ENCODE measurements at regions not wholly inside any gene's neighbourhood (a gene's known extent, or its start where the extent isn't known, plus 50 kb on each side); places are given as distances from the start of the nearest gene placed in this dataset.

- no peak for DNase-seq (ENCODE audit: low spot score)
- no peak for TF ChIP-seq CTCF (IDR thresholded peaks at IDR 0.05; ENCODE audit: extremely low read depth, insufficient read depth, missing control alignments)
- in situ Hi-C loops (cut with MboI; ENCODE audit: low pct_unique_long_range_greater_than_20kb, low sequenced_read_pairs, unreplicated experiment) = no loop called here
Observed at GRCh38 chr13:22262001-22262885, 591.4 kb downstream of the FGF9 start.

- in situ Hi-C loops (cut with MboI; ENCODE audit: low pct_unique_long_range_greater_than_20kb, low sequenced_read_pairs, unreplicated experiment) = no loop called here
- no peak for DNase-seq (ENCODE audit: low spot score)
- TF ChIP-seq CTCF (IDR thresholded peaks at IDR 0.05; ENCODE audit: extremely low read depth, insufficient read depth, missing control alignments) = no peak
Observed at GRCh38 chr13:22263185-22263584, 592.3 kb downstream of the FGF9 start.

GRCh38 chr13:22265563-22265962 is 594.7 kb downstream of the FGF9 start:
- no peak for DNase-seq (ENCODE audit: low spot score)

GRCh38 chr13:22270881-22271280 is 600.0 kb downstream of the FGF9 start:
- in situ Hi-C loops (cut with MboI; ENCODE audit: low pct_unique_long_range_greater_than_20kb, low sequenced_read_pairs, unreplicated experiment) = no loop called here
- DNase-seq (ENCODE audit: low spot score) = no peak

More at GRCh38 chr13:22265563-22265962, 594.7 kb downstream of the FGF9 start:
- TF ChIP-seq CTCF (IDR thresholded peaks at IDR 0.05; ENCODE audit: extremely low read depth, insufficient read depth, missing control alignments) = no peak
- in situ Hi-C loops (cut with MboI; ENCODE audit: low pct_unique_long_range_greater_than_20kb, low sequenced_read_pairs, unreplicated experiment) = no loop called here

GRCh38 chr13:22271903-22272302 is 601.0 kb downstream of the FGF9 start:
- DNase-seq (ENCODE audit: low spot score) = no peak
- in situ Hi-C loops (cut with MboI; ENCODE audit: low pct_unique_long_range_greater_than_20kb, low sequenced_read_pairs, unreplicated experiment) = no loop called here
- no peak for TF ChIP-seq CTCF (IDR thresholded peaks at IDR 0.05; ENCODE audit: extremely low read depth, insufficient read depth, missing control alignments)

More at GRCh38 chr13:22270881-22271280, 600.0 kb downstream of the FGF9 start:
- TF ChIP-seq CTCF (IDR thresholded peaks at IDR 0.05; ENCODE audit: extremely low read depth, insufficient read depth, missing control alignments) = no peak

- no peak for TF ChIP-seq CTCF (IDR thresholded peaks at IDR 0.05; ENCODE audit: extremely low read depth, insufficient read depth, missing control alignments)
- DNase-seq (ENCODE audit: low spot score) = no peak
- in situ Hi-C loops (cut with MboI; ENCODE audit: low pct_unique_long_range_greater_than_20kb, low sequenced_read_pairs, unreplicated experiment) = loop anchor here (25.0 kb wide), 1 partner anchor 638 kb away; no protein-coding TSS in a partner anchor
Observed at GRCh38 chr13:22275393-22275792, 604.5 kb downstream of the FGF9 start.

All from GM13977 (cell line).